ENCODE measurements at regions not wholly inside any gene's neighbourhood (a gene's known extent, or its start where the extent isn't known, plus 50 kb on each side); places are given as distances from the start of the nearest gene placed in this dataset.
"Not testable (repeated sequence)": the region's sequence is repeated elsewhere in the genome, so short reads cannot be mapped to it uniquely, and the experiment has no call there.

- TF ChIP-seq POLR2A (IDR thresholded peaks at IDR 0.05; ENCODE audit: low read depth, low read length); POLR2AphosphoS5 (IDR thresholded peaks at IDR 0.05; ENCODE audit: low read depth, low read length); TAF1 (IDR thresholded peaks at IDR 0.05; ENCODE audit: low read depth, low read length); SPI1 (IDR thresholded peaks at IDR 0.05; ENCODE audit: low read depth, low read length); PAX5 (IDR thresholded peaks at IDR 0.05; ENCODE audit: insufficient read depth, low read length, severe bottlenecking); POU2F2 (IDR thresholded peaks at IDR 0.05; ENCODE audit: low read depth, low read length): not testable (repeated sequence)
Measured at GRCh38 chr6:26191512-26191911, 104.3 kb downstream of the HFE start.

Measured in GM12891 (cell line).